ENCODE measurements at regions not wholly inside any gene's neighbourhood (a gene's known extent, or its start where the extent isn't known, plus 50 kb on each side); places are given as distances from the start of the nearest gene placed in this dataset.

GRCh38 chr6:104306211-104306610 is 553.5 kb downstream of the HACE1 start:
- TF ChIP-seq CTCF (IDR thresholded peaks at IDR 0.05; ENCODE audit: low read length) (no peak), EZH2 (IDR thresholded peaks at IDR 0.05; ENCODE audit: borderline replicate concordance, low read length) (no peak)

Measured in OCI-LY1 (cell line).